Chondrocyte (in vitro differentiated cells): ENCODE measurements at regions not wholly inside any gene's neighbourhood (a gene's known extent, or its start where the extent isn't known, plus 50 kb on each side); places are given as distances from the start of the nearest gene placed in this dataset.

ENCODE experiments used
- DNase-seq: peaks from one replicate; pipeline ENCODE4 v3.0.0; 2021; ENCODE audit warnings: mixed read lengths, low spot score
- H3K27ac Mint-ChIP-seq: one replicate; pipeline ENCODE4 v1.8.0; 2021; ENCODE audit warnings: mild to moderate bottlenecking, moderate library complexity, mixed read lengths; ENCODE audit not compliant: unreplicated experiment
- H3K27me3 Mint-ChIP-seq: 2 replicates; pipeline ENCODE4 v1.8.0; 2021; ENCODE audit warnings: low read depth, mixed read lengths
- H3K36me3 Mint-ChIP-seq: 2 replicates; pipeline ENCODE4 v1.8.0; 2021; ENCODE audit warnings: low read depth, mixed read lengths
- H3K4me1 Mint-ChIP-seq: 2 replicates; pipeline ENCODE4 v1.8.0; 2021; ENCODE audit warnings: low read depth, mild to moderate bottlenecking, mixed read lengths
- H3K4me3 Mint-ChIP-seq: one replicate; pipeline ENCODE4 v1.8.0; 2021; ENCODE audit warnings: mild to moderate bottlenecking, moderate library complexity, mixed read lengths; ENCODE audit not compliant: unreplicated experiment
- H3K9me3 Mint-ChIP-seq: 2 replicates; pipeline ENCODE4 v1.8.0; 2021; ENCODE audit warnings: low read depth, mixed read lengths
- TF ChIP-seq, protein P1 (sequence below): fragments of 200-600 bp; sonication (generic); IDR thresholded peaks from 2 replicates; pipeline ENCODE4 v1.5.0; 2021; ENCODE audit warnings: antibody characterized with exemption, mild to moderate bottlenecking, moderate library complexity

DNA sequence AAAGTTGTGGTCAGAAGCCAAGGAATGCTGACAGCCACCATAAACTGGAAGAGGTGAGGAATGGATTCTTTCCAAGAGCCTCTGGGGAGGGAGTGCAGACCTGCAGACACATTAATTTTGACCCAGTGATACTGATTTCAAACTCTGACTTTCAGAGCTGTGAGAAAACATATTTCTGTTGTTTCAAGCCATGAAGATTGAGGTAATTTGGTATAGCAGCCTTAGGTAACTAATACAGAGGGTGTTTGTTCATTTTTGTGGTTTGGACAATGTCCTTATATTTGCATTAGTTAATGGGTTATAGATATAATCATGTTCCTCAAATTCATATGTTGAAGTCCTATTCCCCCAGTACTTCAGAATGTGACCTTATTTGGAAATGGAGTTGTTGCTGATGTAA, 85.4 kb upstream of the GTSF1L start:
- Mint-ChIP-seq H3K27me3 (no peaks in the 10 kb centered on the region), H3K36me3 (no peaks in the 10 kb centered on the region)
- TF ChIP-seq, protein P1, sequence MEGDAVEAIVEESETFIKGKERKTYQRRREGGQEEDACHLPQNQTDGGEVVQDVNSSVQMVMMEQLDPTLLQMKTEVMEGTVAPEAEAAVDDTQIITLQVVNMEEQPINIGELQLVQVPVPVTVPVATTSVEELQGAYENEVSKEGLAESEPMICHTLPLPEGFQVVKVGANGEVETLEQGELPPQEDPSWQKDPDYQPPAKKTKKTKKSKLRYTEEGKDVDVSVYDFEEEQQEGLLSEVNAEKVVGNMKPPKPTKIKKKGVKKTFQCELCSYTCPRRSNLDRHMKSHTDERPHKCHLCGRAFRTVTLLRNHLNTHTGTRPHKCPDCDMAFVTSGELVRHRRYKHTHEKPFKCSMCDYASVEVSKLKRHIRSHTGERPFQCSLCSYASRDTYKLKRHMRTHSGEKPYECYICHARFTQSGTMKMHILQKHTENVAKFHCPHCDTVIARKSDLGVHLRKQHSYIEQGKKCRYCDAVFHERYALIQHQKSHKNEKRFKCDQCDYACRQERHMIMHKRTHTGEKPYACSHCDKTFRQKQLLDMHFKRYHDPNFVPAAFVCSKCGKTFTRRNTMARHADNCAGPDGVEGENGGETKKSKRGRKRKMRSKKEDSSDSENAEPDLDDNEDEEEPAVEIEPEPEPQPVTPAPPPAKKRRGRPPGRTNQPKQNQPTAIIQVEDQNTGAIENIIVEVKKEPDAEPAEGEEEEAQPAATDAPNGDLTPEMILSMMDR: no peak

DNA sequence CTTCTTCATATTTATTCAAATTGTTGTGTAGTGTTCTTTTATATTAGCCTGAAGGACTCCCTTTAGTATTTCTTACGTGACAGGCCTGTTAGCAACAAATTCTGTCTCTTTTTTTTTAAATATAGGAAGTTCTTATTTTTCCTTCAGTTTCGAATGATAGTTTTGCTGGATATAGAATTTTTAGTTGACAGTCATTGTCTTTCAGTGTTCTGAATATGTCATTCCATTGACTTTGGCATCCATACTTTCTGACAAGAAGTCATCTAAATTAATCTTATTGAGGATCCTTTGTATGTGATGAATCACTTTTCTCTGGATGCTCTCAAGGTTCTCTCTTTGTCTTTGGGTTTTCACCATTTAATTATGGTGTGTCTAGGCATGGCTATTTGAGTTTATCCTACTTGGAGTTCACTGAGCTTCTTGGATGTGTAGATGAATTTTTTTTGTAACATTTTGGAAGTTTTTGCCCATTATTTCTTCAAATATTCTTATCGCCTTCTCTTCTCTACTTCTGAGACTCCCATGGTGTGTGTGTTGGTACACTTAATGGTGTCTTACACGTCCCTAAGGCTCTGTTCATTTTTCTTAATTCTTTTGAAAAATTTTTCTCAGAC, 82.5 kb upstream of the GTSF1L start:
- no peak overlapping the region for H3K4me3 Mint-ChIP-seq
- H3K27ac Mint-ChIP-seq: no peak overlapping the region
- H3K36me3 Mint-ChIP-seq: no peaks in the 10 kb centered on the region
- peaks cover 53% of the 10 kb centered on the region for H3K9me3 Mint-ChIP-seq
- no peak for DNase-seq
- no peaks in the 10 kb centered on the region for H3K4me1 Mint-ChIP-seq
- no peaks in the 10 kb centered on the region for H3K27me3 Mint-ChIP-seq
- TF ChIP-seq, protein P1: no peak

More for the DNA sequence above, 85.4 kb upstream of the GTSF1L start:
- Mint-ChIP-seq H3K9me3 (peaks cover 36% of the 10 kb centered on the region), H3K4me3 (no peak overlapping the region), H3K4me1 (no peaks in the 10 kb centered on the region), H3K27ac (no peak overlapping the region)
- DNase-seq: no peak

DNA sequence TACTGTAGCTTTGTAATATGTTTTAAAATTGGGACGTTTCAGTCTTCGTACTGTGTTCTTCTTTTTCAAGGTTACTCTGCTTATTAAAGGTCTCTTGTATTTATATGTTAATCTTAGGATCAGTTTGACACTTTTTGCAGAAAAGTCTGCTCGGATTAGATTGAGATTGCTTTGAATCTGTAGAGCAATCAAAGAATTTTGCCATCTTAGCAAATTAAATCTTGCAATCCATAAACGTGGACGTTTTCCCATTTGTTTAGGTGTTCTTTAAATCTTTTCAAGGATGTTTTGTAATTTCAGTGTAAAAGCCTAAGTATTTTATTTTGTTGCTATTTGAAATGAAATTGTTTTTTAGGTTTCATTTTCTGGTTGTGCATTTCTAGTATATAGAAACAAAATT, 78.0 kb upstream of the GTSF1L start:
- peaks cover 5% of the 10 kb centered on the region for H3K27me3 Mint-ChIP-seq
- no peak for DNase-seq
- TF ChIP-seq, protein P1: no peak
- H3K36me3 Mint-ChIP-seq: no peaks in the 10 kb centered on the region
- H3K27ac Mint-ChIP-seq: no peak overlapping the region
- no peak overlapping the region for H3K4me3 Mint-ChIP-seq
- peaks cover 47% of the 10 kb centered on the region for H3K9me3 Mint-ChIP-seq
- H3K4me1 Mint-ChIP-seq: no peaks in the 10 kb centered on the region

DNA sequence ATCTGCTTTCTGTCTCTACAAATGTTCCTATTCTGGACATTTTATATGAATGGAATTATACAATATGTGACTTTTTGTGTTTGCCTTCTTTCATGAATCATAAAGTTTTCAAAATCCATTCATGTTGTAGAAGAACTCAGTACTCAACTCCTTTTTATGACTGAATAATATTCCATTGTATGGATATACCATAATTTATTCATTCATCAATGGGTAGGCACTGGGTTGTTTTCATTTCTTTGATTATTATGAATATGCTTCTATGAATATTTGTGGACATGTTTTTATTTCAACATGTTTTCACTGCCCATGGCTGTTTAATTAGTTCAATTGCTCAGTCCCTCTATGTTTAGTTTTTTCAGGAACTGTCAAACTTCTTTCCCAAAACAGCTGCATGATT, 76.5 kb upstream of the GTSF1L start:
- no peaks in the 10 kb centered on the region for H3K4me1 Mint-ChIP-seq
- H3K4me3 Mint-ChIP-seq: no peak overlapping the region
- peaks cover 37% of the 10 kb centered on the region for H3K9me3 Mint-ChIP-seq
- H3K36me3 Mint-ChIP-seq: no peaks in the 10 kb centered on the region
- H3K27ac Mint-ChIP-seq: no peak overlapping the region
- H3K27me3 Mint-ChIP-seq: peaks cover 16% of the 10 kb centered on the region
- no peak for DNase-seq
- TF ChIP-seq, protein P1: no peak

DNA sequence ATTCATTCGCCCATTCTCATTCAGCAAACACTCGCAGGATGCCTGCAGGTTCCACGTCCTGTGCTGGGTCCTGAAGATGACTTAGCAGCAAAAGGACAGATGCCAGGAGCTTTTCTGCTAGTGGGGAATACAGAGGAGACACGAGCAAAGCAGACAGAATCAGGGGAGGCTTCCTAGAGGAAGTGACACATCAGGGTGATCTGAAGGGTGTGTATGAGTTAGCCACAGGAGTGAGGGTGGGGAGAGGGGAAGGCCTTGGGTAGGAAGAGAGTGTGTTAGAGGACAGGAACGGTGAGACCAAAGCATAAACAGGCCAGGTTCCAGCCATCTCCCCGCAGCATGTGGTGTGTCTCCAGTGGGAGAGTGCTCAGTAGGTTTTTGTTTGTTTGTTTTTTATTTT, 73.4 kb upstream of the GTSF1L start:
- Mint-ChIP-seq H3K4me1 (no peaks in the 10 kb centered on the region), H3K27ac (no peak overlapping the region), H3K4me3 (no peak overlapping the region), H3K36me3 (peaks cover 2% of the 10 kb centered on the region), H3K27me3 (peaks cover 31% of the 10 kb centered on the region), H3K9me3 (peaks cover 22% of the 10 kb centered on the region)
- no peak for DNase-seq
- TF ChIP-seq, protein P1: no peak
